ENCODE measurements at regions not wholly inside any gene's neighbourhood (a gene's known extent, or its start where the extent isn't known, plus 50 kb on each side); places are given as distances from the start of the nearest gene placed in this dataset.

DNA sequence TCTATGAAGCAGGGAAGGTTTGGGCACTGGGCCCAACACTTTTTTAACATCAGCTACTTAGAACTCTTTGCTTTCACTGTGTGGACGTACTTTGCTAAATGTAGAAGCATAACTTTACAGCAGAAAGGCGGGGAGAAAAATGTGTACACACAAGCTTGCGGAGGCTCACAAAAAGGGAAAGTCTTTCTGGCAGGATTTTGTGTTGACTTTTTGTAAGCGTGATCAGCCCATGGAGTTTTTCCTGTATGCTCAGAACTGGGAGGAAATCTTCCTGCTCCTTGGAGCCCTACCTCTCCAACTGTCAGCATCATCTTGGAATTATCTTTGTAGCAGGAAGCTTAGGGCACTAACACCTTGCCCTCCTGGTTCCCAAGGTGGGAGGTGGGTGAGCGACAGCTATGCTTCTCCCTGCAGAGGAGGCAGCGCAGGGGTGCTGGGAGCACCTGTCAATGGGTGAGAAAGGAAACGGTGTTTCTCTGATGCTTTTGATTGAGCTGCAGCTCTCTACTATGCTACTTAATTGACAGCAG is 321.9 kb downstream of the GADD45G start:
- H3K4me1 ChIP-seq, result peaks cover 9 to 10% of the 10 kb centered on the region in 2 donors
- DNase-seq (peak in 2 of 4 donors; percentile 42 to 73), ATAC-seq (peak; percentile 79)
- TF ChIP-seq, protein P1, sequence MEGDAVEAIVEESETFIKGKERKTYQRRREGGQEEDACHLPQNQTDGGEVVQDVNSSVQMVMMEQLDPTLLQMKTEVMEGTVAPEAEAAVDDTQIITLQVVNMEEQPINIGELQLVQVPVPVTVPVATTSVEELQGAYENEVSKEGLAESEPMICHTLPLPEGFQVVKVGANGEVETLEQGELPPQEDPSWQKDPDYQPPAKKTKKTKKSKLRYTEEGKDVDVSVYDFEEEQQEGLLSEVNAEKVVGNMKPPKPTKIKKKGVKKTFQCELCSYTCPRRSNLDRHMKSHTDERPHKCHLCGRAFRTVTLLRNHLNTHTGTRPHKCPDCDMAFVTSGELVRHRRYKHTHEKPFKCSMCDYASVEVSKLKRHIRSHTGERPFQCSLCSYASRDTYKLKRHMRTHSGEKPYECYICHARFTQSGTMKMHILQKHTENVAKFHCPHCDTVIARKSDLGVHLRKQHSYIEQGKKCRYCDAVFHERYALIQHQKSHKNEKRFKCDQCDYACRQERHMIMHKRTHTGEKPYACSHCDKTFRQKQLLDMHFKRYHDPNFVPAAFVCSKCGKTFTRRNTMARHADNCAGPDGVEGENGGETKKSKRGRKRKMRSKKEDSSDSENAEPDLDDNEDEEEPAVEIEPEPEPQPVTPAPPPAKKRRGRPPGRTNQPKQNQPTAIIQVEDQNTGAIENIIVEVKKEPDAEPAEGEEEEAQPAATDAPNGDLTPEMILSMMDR (IDR thresholded peaks at IDR 0.05), result no peak
- H3K9me3 ChIP-seq, result no peaks in the 10 kb centered on the region
- no peaks in the 10 kb centered on the region for H3K27me3 ChIP-seq
- intact Hi-C loops (cut with DNase I), result loop anchor here in 1 of 2 donors (10.0 kb wide), 1 partner anchor 168 kb away; no protein-coding TSS in a partner anchor
- H3K4me3 ChIP-seq, result no peak overlapping the region
- no peak overlapping the region for H3K27ac ChIP-seq
- H3K36me3 ChIP-seq, result no peaks in the 10 kb centered on the region

DNA sequence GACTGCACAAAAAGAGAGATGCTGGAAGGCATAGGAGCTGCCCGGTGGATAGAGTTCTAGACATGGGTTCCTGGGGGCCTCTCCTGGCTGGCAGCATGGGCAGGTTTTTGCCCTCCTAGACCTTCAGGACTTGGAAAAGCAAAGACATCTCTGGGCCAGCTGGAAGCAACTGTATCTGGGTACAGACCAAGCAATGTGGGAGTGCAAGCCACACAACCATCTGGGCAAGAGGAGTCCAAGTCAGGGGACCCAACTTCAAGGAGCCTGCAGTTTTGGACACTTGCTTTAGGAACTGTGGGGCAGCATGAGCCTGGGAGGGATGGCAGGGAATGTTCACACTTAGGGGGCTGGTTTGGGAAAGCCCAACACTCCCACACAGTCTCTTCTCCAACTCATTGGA is 323.3 kb downstream of the GADD45G start:
- Histone ChIP-seq H3K36me3 (no peaks in the 10 kb centered on the region), H3K4me3 (no peak overlapping the region), H3K27me3 (no peaks in the 10 kb centered on the region), H3K4me1 (peaks cover 9 to 10% of the 10 kb centered on the region in 2 donors), H3K9me3 (no peaks in the 10 kb centered on the region), H3K27ac (no peak overlapping the region)
- DNase-seq (no peak), ATAC-seq (no peak)
- TF ChIP-seq, protein P1 (IDR thresholded peaks at IDR 0.05), result no peak
- intact Hi-C loops (cut with DNase I), result loop anchor here in 1 of 2 donors (10.0 kb wide), 1 partner anchor 167 kb away; no protein-coding TSS in a partner anchor

DNA sequence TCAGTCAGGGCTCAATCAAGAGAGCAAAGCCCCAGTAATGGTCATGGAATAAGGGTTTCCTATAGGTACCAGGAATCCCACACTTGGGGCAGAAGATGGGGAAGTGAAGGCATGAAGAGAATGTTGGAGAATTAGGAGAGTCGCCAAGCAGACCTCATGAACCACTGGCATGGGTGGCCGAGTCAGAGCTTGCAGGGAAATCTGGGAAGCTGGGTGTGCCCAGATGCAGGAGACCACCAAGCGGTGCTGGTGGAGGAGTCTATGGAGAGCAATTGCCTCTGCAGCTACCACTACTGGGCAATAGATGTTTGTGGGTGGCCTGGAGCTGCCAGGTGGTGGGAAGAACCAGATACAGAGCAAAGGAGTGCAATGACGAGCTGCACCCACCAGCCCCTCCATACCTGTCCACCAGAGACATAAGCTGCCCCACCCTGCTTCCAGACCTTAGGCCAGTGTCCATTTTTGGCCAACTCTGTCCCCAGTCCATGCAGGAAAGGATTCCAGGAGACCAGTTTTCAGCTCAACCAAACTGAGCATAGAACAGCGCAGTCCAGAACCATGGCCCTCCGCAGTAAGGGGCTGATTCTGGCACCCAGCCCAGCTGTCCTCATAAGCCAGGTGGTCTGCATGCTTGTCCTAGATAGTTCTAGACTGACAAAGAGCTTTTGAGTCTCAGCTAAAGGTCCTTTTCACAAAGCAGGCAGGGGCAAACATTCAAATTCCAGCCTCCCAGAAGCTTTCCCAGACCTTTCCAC is 323.9 kb downstream of the GADD45G start:
- no peak overlapping the region for H3K27ac ChIP-seq
- no peaks in the 10 kb centered on the region for H3K27me3 ChIP-seq
- H3K36me3 ChIP-seq, result no peaks in the 10 kb centered on the region
- intact Hi-C loops (cut with DNase I), result loop anchor here in 1 of 2 donors (10.0 kb wide), 1 partner anchor 166 kb away; no protein-coding TSS in a partner anchor
- H3K4me1 ChIP-seq, result peaks cover 9 to 10% of the 10 kb centered on the region in 2 donors
- no peak overlapping the region for H3K4me3 ChIP-seq
- H3K9me3 ChIP-seq, result no peaks in the 10 kb centered on the region
- no peak for DNase-seq
- TF ChIP-seq, protein P1 (IDR thresholded peaks at IDR 0.05), result no peak
- ATAC-seq, result no peak

DNA sequence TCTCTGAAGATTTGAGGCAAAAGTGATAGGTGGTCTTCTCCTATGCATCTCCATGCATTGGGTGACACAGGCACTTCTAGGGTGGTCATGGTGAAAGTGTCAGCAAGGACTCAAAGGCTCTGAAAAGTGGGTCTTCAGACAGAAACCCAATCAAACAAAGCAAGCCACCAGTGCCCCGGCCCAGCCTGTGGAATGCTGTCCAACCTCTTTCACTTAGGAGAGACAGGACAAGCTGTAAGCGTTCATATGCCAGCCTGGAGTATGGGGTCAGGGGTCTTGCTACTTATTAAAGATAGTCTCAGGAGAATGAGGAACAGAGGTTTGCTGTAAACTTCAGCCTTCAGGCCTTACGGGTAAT is 324.5 kb downstream of the GADD45G start:
- Histone ChIP-seq H3K27ac (no peak overlapping the region), H3K4me3 (no peak overlapping the region), H3K4me1 (peaks cover 9 to 10% of the 10 kb centered on the region in 2 donors), H3K36me3 (no peaks in the 10 kb centered on the region), H3K27me3 (no peaks in the 10 kb centered on the region), H3K9me3 (no peaks in the 10 kb centered on the region)
- TF ChIP-seq, protein P1 (IDR thresholded peaks at IDR 0.05), result no peak
- DNase-seq (no peak), ATAC-seq (no peak)
- intact Hi-C loops (cut with DNase I), result loop anchor here in 1 of 2 donors (10.0 kb wide), 1 partner anchor 166 kb away; no protein-coding TSS in a partner anchor
